Ascending aorta (tissue), 2 donors: ENCODE measurements at regions not wholly inside any gene's neighbourhood (a gene's known extent, or its start where the extent isn't known, plus 50 kb on each side); places are given as distances from the start of the nearest gene placed in this dataset.

ENCODE experiments used
- DNase-seq, 2 donors: peaks; one replicate each; pipeline ENCODE4 v3.0.0-alpha.2; 2019; ENCODE audit warnings: low spot score in 2 of 2
- H3K27ac ChIP-seq, 2 donors: fragments of 200-600 bp; sonication (generic); one replicate each; pipeline ENCODE4 v1.5.1; 2016 to 2017; ENCODE audit warnings: mild to moderate bottlenecking in 1 of 2
- H3K27me3 ChIP-seq: fragments of 200-600 bp; sonication (generic); one replicate; pipeline ENCODE4 v1.5.1; 2017
- H3K36me3 ChIP-seq, 2 donors: fragments of 200-600 bp; sonication (generic); one replicate each; pipeline ENCODE4 v1.5.1; 2016
- H3K4me1 ChIP-seq, 2 donors: fragments of 200-600 bp; sonication (generic); one replicate each; pipeline ENCODE4 v1.5.1; 2016 to 2017; ENCODE audit warnings: mild to moderate bottlenecking in 1 of 2
- H3K4me3 ChIP-seq, 2 donors: fragments of 200-600 bp; sonication (generic); one replicate each; pipeline ENCODE4 v1.5.1; 2016 to 2017; ENCODE audit warnings: mild to moderate bottlenecking in 1 of 2
- H3K9me3 ChIP-seq, 2 donors: fragments of 200-600 bp; sonication (generic); one replicate each; pipeline ENCODE4 v1.5.1; 2016
- CTCF ChIP-seq, 3 experiments: fragments of 200-600 bp in 2 of 3; fragments of 450-650 bp in 1 of 3; sonication (generic) in 2 of 3; IDR thresholded peaks; one replicate each; pipeline ENCODE4 v1.5.1; 2016 to 2019; ENCODE audit warnings: antibody characterized with exemption in 3 of 3, mild to moderate bottlenecking in 1 of 3, moderate library complexity in 1 of 3
- intact Hi-C: fragments of 100-400 bp; cut with DNase I; formaldehyde crosslinking; loops from one replicate; pipeline ENCODE4 v1.15.1; 2023

- Histone ChIP-seq H3K4me1 (no peaks in the 10 kb centered on the region), H3K27ac (no peak overlapping the region), H3K36me3 (no peaks in the 10 kb centered on the region), H3K4me3 (no peak overlapping the region), H3K9me3 (no peaks in the 10 kb centered on the region), H3K27me3 (no peaks in the 10 kb centered on the region)
- DNase-seq = no peak
- TF ChIP-seq CTCF (IDR thresholded peaks at IDR 0.05) = no peak
- intact Hi-C loops = no loop called here
These were observed 217.0 kb downstream of the DMRT2 start for GRCh38 chr9:1267141-1267570.

GRCh38 chr9:1267581-1267980 lies 217.4 kb downstream of the DMRT2 start:
- no peak overlapping the region for H3K4me3 ChIP-seq
- no peaks in the 10 kb centered on the region for H3K36me3 ChIP-seq
- DNase-seq = no peak
- intact Hi-C loops = no loop called here
- no peaks in the 10 kb centered on the region for H3K27me3 ChIP-seq
- no peak for TF ChIP-seq CTCF (IDR thresholded peaks at IDR 0.05)
- no peaks in the 10 kb centered on the region for H3K9me3 ChIP-seq
- no peaks in the 10 kb centered on the region for H3K4me1 ChIP-seq
- no peak overlapping the region for H3K27ac ChIP-seq

GRCh38 chr9:1269533-1270315 lies 219.6 kb downstream of the DMRT2 start:
- intact Hi-C loops = no loop called here
- H3K27ac ChIP-seq = no peak overlapping the region

GRCh38 chr9:1271367-1271766 lies 221.2 kb downstream of the DMRT2 start:
- no peak for DNase-seq
- no peaks in the 10 kb centered on the region for H3K36me3 ChIP-seq
- intact Hi-C loops = no loop called here
- no peak for TF ChIP-seq CTCF (IDR thresholded peaks at IDR 0.05)
- no peaks in the 10 kb centered on the region for H3K4me1 ChIP-seq
- H3K27ac ChIP-seq = no peak overlapping the region
- no peaks in the 10 kb centered on the region for H3K27me3 ChIP-seq
- no peak overlapping the region for H3K4me3 ChIP-seq
- H3K9me3 ChIP-seq = no peaks in the 10 kb centered on the region

More at GRCh38 chr9:1269533-1270315, 219.6 kb downstream of the DMRT2 start:
- no peak for TF ChIP-seq CTCF (IDR thresholded peaks at IDR 0.05)
- Histone ChIP-seq H3K4me3 (no peak overlapping the region), H3K9me3 (no peaks in the 10 kb centered on the region), H3K27me3 (no peaks in the 10 kb centered on the region), H3K4me1 (no peaks in the 10 kb centered on the region), H3K36me3 (no peaks in the 10 kb centered on the region)
- DNase-seq = no peak

- Histone ChIP-seq H3K4me3 (no peak overlapping the region), H3K4me1 (no peaks in the 10 kb centered on the region), H3K9me3 (no peaks in the 10 kb centered on the region), H3K27me3 (no peaks in the 10 kb centered on the region), H3K27ac (no peak overlapping the region), H3K36me3 (no peaks in the 10 kb centered on the region)
- no peak for DNase-seq
- intact Hi-C loops = no loop called here
- TF ChIP-seq CTCF (IDR thresholded peaks at IDR 0.05) = no peak
These were observed 221.6 kb downstream of the DMRT2 start for GRCh38 chr9:1271786-1272185.
